K562 (cell line): ENCODE measurements at regions not wholly inside any gene's neighbourhood (a gene's known extent, or its start where the extent isn't known, plus 50 kb on each side); places are given as distances from the start of the nearest gene placed in this dataset.

Experiments used
- ATAC-seq: fragments of 200-7000 bp; cut with Tn5 transposase; 3 replicates; pipeline ENCODE4 v1.9.1; 2020; ENCODE audit warnings: moderate library complexity
- BruUV-seq: library from RNA; stranded (reverse); fragments of 400-500 nt; replicated peaks from 2 replicates; lab custom pipeline; 2021; lab: Mats Ljungman, UMichigan
- CTCF ChIA-PET: fragments of 300-600 bp; formaldehyde crosslinking; extraction: SDS; loops from one replicate; lab custom pipeline; 2021; ENCODE audit warnings: low intra/inter-chr PET ratio; lab: Yijun Ruan, JAX
- POLR2A ChIA-PET: fragments of 300-600, 350-650 bp; sonication (Branson Sonifier 250); formaldehyde crosslinking; extraction: SDS; loops from one replicate; lab custom pipeline; 2021; ENCODE audit warnings: antibody characterized with exemption, inconsistent platforms; lab: Yijun Ruan, JAX
- DNase-seq, 4 experiments: peaks; one replicate each; pipeline versions ENCODE4 v3.0.0 to v3.0.0-alpha.2; 2011 to 2018; ENCODE audit warnings: low spot score in 3 of 4, mixed read lengths in 3 of 4; ENCODE audit errors: extremely low read depth in 1 of 4
- FAIRE-seq: peaks from 2 replicates; lab custom pipeline; 2011; peaks lifted over from hg19 to GRCh38; lab: Jason Lieb, UNC
- H2AFZ ChIP-seq: 2 replicates; pipeline ENCODE4 v1.6.0; 2011; ENCODE audit warnings: low read depth, low read length, control low read depth, inconsistent platforms
- H3K27ac ChIP-seq: fragments of 200-600 bp; 3 replicates; pipeline ENCODE4 v1.8.0; 2011; ENCODE audit warnings: low read depth, mild to moderate bottlenecking, control low read depth, inconsistent platforms, low read length, moderate library complexity, mixed read lengths; ENCODE audit errors: extremely low read depth
- H3K27me3 ChIP-seq, 2 experiments: fragments of 300-600 bp in 1 of 2; 2 replicates in 1 of 2; 3 replicates in 1 of 2; pipeline versions ENCODE4 v1.6.0 to v1.8.0; 2011; ENCODE audit warnings: inconsistent platforms in 2 of 2, low read length in 2 of 2, mild to moderate bottlenecking in 1 of 2, mixed read lengths in 1 of 2, moderate library complexity in 1 of 2; ENCODE audit not compliant: control insufficient read depth in 2 of 2, insufficient read depth in 2 of 2
- H3K36me3 ChIP-seq: fragments of 300-600 bp; 3 replicates; pipeline ENCODE4 v1.8.0; 2011; ENCODE audit warnings: mild to moderate bottlenecking, low read length, inconsistent platforms; ENCODE audit not compliant: control insufficient read depth, insufficient read depth
- H3K4me1 ChIP-seq, 2 experiments: fragments of 200-600 bp in 1 of 2; replicated peaks in 1 of 2; 2 replicates in 1 of 2; 3 replicates in 1 of 2; pipeline versions ENCODE4 v1.5.1 to v1.8.0; 2011; ENCODE audit warnings: inconsistent platforms in 2 of 2, low read length in 2 of 2, mild to moderate bottlenecking in 1 of 2, mixed read lengths in 1 of 2, moderate library complexity in 1 of 2; ENCODE audit not compliant: control insufficient read depth in 2 of 2, insufficient read depth in 2 of 2
- H3K4me2 ChIP-seq: 2 replicates; pipeline ENCODE4 v1.6.1; 2011; ENCODE audit warnings: low read length, control low read depth, inconsistent platforms, mixed read lengths; ENCODE audit not compliant: insufficient read depth
- H3K4me3 ChIP-seq: fragments of 200-600 bp; sonication (generic), shearing (Covaris generic); 2 replicates; pipeline ENCODE4 v1.5.1; 2016; ENCODE audit warnings: control low read depth, inconsistent platforms
- H3K79me2 ChIP-seq: fragments of 200-600 bp; 3 replicates; pipeline ENCODE4 v1.8.0; 2011; ENCODE audit warnings: low read length, inconsistent platforms; ENCODE audit not compliant: control insufficient read depth, insufficient read depth
- H3K9ac ChIP-seq, 2 experiments: 2 replicates each; pipeline versions ENCODE4 v1.6.0 to v1.6.1; 2011; ENCODE audit warnings: low read depth in 2 of 2, low read length in 2 of 2, control low read depth in 1 of 2, inconsistent platforms in 1 of 2, mild to moderate bottlenecking in 1 of 2, mixed read lengths in 1 of 2; ENCODE audit not compliant: insufficient read depth in 1 of 2
- H3K9me1 ChIP-seq: one replicate; pipeline ENCODE4 v1.6.0; 2011; ENCODE audit warnings: inconsistent platforms, mild to moderate bottlenecking, low read length, moderate library complexity; ENCODE audit not compliant: control insufficient read depth, insufficient read depth
- H3K9me3 ChIP-seq: replicated peaks from 2 replicates; pipeline ENCODE4 v1.5.1; 2011; ENCODE audit warnings: low read depth, low read length, inconsistent platforms; ENCODE audit not compliant: control insufficient read depth, insufficient read depth
- H4K20me1 ChIP-seq: replicated peaks from 2 replicates; pipeline ENCODE4 v1.6.1; 2011; ENCODE audit warnings: low read length, inconsistent platforms, mixed read lengths; ENCODE audit not compliant: control insufficient read depth, insufficient read depth
- BHLHE40 ChIP-seq: IDR thresholded peaks from 2 replicates; pipeline ENCODE4 v1.6.1; 2011; ENCODE audit warnings: low read length, improper control_type of control experiment
- CBX2 ChIP-seq: fragments of 200-600 bp; sonication (generic); IDR thresholded peaks from one replicate; pipeline ENCODE4 v1.6.1; 2012; ENCODE audit warnings: mild to moderate bottlenecking, low read length, inconsistent platforms; ENCODE audit not compliant: insufficient read depth, poor library complexity, severe bottlenecking
- ETS2 ChIP-seq: IDR thresholded peaks from 2 replicates; pipeline ENCODE4 v1.6.1; 2016; ENCODE audit warnings: borderline replicate concordance, missing genetic modification characterization, mild to moderate bottlenecking, moderate library complexity, missing compliant biosample characterization; ENCODE audit not compliant: poor library complexity, severe bottlenecking
- FOXK2 ChIP-seq, 2 experiments: fragments of 450-650 bp; IDR thresholded peaks in 1 of 2; conservative IDR thresholded peaks in 1 of 2; 2 replicates each; pipeline ENCODE4 v1.6.1; 2016; ENCODE audit warnings: low read depth in 2 of 2, mild to moderate bottlenecking in 1 of 2
- HDGF ChIP-seq: fragments of 450-650 bp; IDR thresholded peaks from 2 replicates; pipeline ENCODE4 v1.6.1; 2016
- HNRNPLL ChIP-seq: fragments of 200-400 bp; formaldehyde crosslinking; IDR thresholded peaks from 2 replicates; pipeline ENCODE4 v1.6.1; 2017; ENCODE audit warnings: low read length, low read depth, mild to moderate bottlenecking; ENCODE audit not compliant: poor library complexity, severe bottlenecking
- NR2C1 ChIP-seq, 2 experiments: fragments of 450-650 bp; IDR thresholded peaks; 2 replicates each; pipeline ENCODE4 v1.6.1; 2017; ENCODE audit warnings: mild to moderate bottlenecking in 2 of 2, antibody characterized with exemption in 1 of 2, inconsistent platforms in 1 of 2, missing compliant biosample characterization in 1 of 2, missing genetic modification characterization in 1 of 2
- PHF8 ChIP-seq: fragments of 200-600 bp; sonication (generic); IDR thresholded peaks from 2 replicates; pipeline ENCODE4 v1.6.1; 2012; ENCODE audit warnings: mixed run types, mild to moderate bottlenecking, inconsistent platforms, low read length, moderate library complexity, borderline replicate concordance
- WHSC1 ChIP-seq: IDR thresholded peaks from one replicate; pipeline ENCODE4 v1.6.1; 2012; ENCODE audit warnings: low read length, control low read depth, inconsistent platforms
- ZNF133 ChIP-seq: fragments of 250-450 bp; sonication (Bioruptor Pico); IDR thresholded peaks from 2 replicates; pipeline ENCODE4 v1.4.0; 2020; ENCODE audit warnings: mild to moderate bottlenecking
- WGBS: fragments of 100-300 bp; shearing (Covaris generic); methylation state at CpG from one replicate; pipeline ENCODE4 v1.1.6; 2016; ENCODE audit warnings: low coverage, mixed read lengths; ENCODE audit not compliant: insufficient coverage; ENCODE audit errors: missing lambda C conversion rate; 5-methylcytosine and 5-hydroxymethylcytosine counted together
- in situ Hi-C: fragments of 300-500 bp; cut with MboI; formaldehyde crosslinking; loops from 4 replicates; pipeline ENCODE4 v1.15.0; 2018; ENCODE audit warnings: inconsistent platforms, mixed read lengths
- intact Hi-C: fragments of 100-400 bp; cut with micrococcal nuclease; formaldehyde crosslinking; loops from 2 replicates; pipeline ENCODE4 v1.14.2; 2022
- TF ChIP-seq, protein P1 (sequence below): fragments of 250-450 bp; sonication (Bioruptor Pico); IDR thresholded peaks from 2 replicates; pipeline ENCODE4 v1.4.0; 2020; ENCODE audit warnings: mild to moderate bottlenecking, moderate library complexity, borderline replicate concordance

DNA sequence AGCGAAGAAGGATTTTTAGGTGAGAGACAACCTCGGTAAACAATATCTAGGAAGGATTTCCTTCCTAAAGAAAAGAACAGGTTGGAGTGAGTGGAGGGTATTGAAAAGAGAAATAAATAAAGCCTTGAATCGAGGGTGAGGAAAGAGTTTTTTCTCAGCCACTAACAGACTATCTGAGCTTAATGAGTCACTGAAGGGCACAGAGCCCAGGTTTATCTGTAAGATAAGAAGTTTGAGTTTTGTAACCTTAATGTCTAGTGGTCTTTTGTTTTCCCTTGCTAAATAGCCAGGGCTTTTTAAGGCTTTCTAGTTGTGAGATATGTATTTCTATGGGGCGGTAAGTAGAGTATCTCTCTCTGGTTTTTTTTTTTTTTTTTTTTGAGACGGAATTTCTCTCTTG lies 394.5 kb upstream of the KIRREL3 start:
- Histone ChIP-seq H3K27ac (no peak overlapping the region), H3K27me3 (no peaks in the 10 kb centered on the region), H4K20me1 (no peaks in the 10 kb centered on the region), H2AFZ (no peak overlapping the region), H3K9me1 (no peaks in the 10 kb centered on the region), H3K9me3 (no peaks in the 10 kb centered on the region; the same call in 1 of the 2 replicates), H3K9ac (no peak overlapping the region), H3K4me1 (no peaks in the 10 kb centered on the region), H3K79me2 (no peaks in the 10 kb centered on the region), H3K36me3 (no peaks in the 10 kb centered on the region), H3K4me3 (no peak overlapping the region), H3K4me2 (no peak overlapping the region)
- WGBS: 0% methylated on average over 4 of the region's 5 CpGs
- no peak for FAIRE-seq
- in situ Hi-C loops: no loop called here
- no TSS peak for BruUV-seq
- POLR2A ChIA-PET: no interaction called here
- DNase-seq: no peak
- CTCF ChIA-PET: no interaction called here
- TF ChIP-seq HDGF (no peak), ETS2 (tag) (no peak), HNRNPLL (no peak), ZNF133 (CRISPR knock-in tag) (no peak), FOXK2 (conservative IDR thresholded peaks at IDR 0.05 in 1 of 2, IDR thresholded peaks at IDR 0.05 in 1 of 2; ENCODE audit: low read depth in 2 of 2) (no peak), WHSC1 (no peak), PHF8 (no peak), NR2C1 (IDR thresholded peaks at IDR 0.05) (no peak), NR2C1 (tag; IDR thresholded peaks at IDR 0.05) (no peak), CBX2 (no peak), BHLHE40 (no peak)
- TF ChIP-seq, protein P1, sequence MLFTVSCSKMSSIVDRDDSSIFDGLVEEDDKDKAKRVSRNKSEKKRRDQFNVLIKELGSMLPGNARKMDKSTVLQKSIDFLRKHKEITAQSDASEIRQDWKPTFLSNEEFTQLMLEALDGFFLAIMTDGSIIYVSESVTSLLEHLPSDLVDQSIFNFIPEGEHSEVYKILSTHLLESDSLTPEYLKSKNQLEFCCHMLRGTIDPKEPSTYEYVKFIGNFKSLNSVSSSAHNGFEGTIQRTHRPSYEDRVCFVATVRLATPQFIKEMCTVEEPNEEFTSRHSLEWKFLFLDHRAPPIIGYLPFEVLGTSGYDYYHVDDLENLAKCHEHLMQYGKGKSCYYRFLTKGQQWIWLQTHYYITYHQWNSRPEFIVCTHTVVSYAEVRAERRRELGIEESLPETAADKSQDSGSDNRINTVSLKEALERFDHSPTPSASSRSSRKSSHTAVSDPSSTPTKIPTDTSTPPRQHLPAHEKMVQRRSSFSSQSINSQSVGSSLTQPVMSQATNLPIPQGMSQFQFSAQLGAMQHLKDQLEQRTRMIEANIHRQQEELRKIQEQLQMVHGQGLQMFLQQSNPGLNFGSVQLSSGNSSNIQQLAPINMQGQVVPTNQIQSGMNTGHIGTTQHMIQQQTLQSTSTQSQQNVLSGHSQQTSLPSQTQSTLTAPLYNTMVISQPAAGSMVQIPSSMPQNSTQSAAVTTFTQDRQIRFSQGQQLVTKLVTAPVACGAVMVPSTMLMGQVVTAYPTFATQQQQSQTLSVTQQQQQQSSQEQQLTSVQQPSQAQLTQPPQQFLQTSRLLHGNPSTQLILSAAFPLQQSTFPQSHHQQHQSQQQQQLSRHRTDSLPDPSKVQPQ (CRISPR knock-in tag): no peak
- intact Hi-C loops: no loop called here
- ATAC-seq: no peak
